ENCODE measurements at regions not wholly inside any gene's neighbourhood (a gene's known extent, or its start where the extent isn't known, plus 50 kb on each side); places are given as distances from the start of the nearest gene placed in this dataset.

GRCh38 chr10:57905010-57905409 is 362.7 kb downstream of the IPMK start:
- no peak for TF ChIP-seq CTCF (IDR thresholded peaks at IDR 0.05)
- no peak for TF ChIP-seq EZH2 (IDR thresholded peaks at IDR 0.05; ENCODE audit: borderline replicate concordance, insufficient read depth, low read depth, low read length, poor library complexity, severe bottlenecking)
- no peak for DNase-seq
- intact Hi-C loops (cut with micrococcal nuclease), result no loop called here
- no peak overlapping the region for H3K27ac Mint-ChIP-seq
- Histone ChIP-seq H3K27me3 (replicated peaks in 1 of 4; ENCODE audit: control extremely low read depth in 1 of 4, control insufficient read depth in 3 of 4, insufficient read depth in 4 of 4, low read length in 3 of 4) (no peaks in the 10 kb centered on the region), H3K9me3 (ENCODE audit: control extremely low read depth in 1 of 3, control insufficient read depth in 2 of 3, insufficient read depth in 1 of 3, low read length in 2 of 3) (peaks cover 0 to 4% (median 0%) of the 10 kb centered on the region in 3 donors), H3K4me3 (ENCODE audit: control extremely low read depth in 1 of 5, extremely low read depth in 1 of 5, insufficient read depth in 1 of 5, low read depth in 2 of 5, low read length in 4 of 5) (no peak overlapping the region), H3K9ac (ENCODE audit: low read length) (no peak overlapping the region), H2AFZ (ENCODE audit: insufficient read depth, low read depth, low read length, poor library complexity, severe bottlenecking) (no peak overlapping the region), H3K27ac (ENCODE audit: low read length in 2 of 2) (no peak overlapping the region), H3K4me1 (ENCODE audit: control insufficient read depth in 2 of 2, insufficient read depth in 2 of 2, low read length in 2 of 2) (no peaks in the 10 kb centered on the region), H4K20me1 (ENCODE audit: control insufficient read depth, insufficient read depth, low read length, poor library complexity, severe bottlenecking) (no peaks in the 10 kb centered on the region), H3K4me2 (replicated peaks; ENCODE audit: low read depth, low read length, poor library complexity, severe bottlenecking) (no peak overlapping the region), H3K36me3 (replicated peaks in 1 of 2; ENCODE audit: control extremely low read depth in 1 of 2, control insufficient read depth in 1 of 2, extremely low read depth in 1 of 2, insufficient read depth in 2 of 2, low read length in 1 of 2) (no peaks in the 10 kb centered on the region), H3K79me2 (ENCODE audit: control insufficient read depth, insufficient read depth, low read length) (no peaks in the 10 kb centered on the region)
- no peak overlapping the region for H3K4me3 Mint-ChIP-seq
- ATAC-seq (ENCODE audit: low read depth), result no peak
- no peaks in the 10 kb centered on the region for H3K4me1 Mint-ChIP-seq
- no peaks in the 10 kb centered on the region for H3K9me3 Mint-ChIP-seq (ENCODE audit: insufficient read depth)
- ChIA-PET POLR2A (no interaction called here), CTCF (no interaction called here)
- WGBS (ENCODE audit: insufficient coverage), result no CpG with 5 or more reads among the region's 2 CpGs
- no peaks in the 10 kb centered on the region for H3K27me3 Mint-ChIP-seq

GRCh38 chr10:57898231-57898630 is 369.5 kb downstream of the IPMK start:
- Mint-ChIP-seq H3K9me3 (ENCODE audit: insufficient read depth) (no peaks in the 10 kb centered on the region), H3K4me3 (no peak overlapping the region), H3K27me3 (no peaks in the 10 kb centered on the region), H3K27ac (no peak overlapping the region), H3K4me1 (no peaks in the 10 kb centered on the region)
- ChIA-PET POLR2A (no interaction called here), CTCF (no interaction called here)
- no peak overlapping the region for H3K4me3 ChIP-seq (ENCODE audit: control extremely low read depth in 1 of 5, extremely low read depth in 1 of 5, insufficient read depth in 1 of 5, low read depth in 2 of 5, low read length in 4 of 5)
- no peaks in the 10 kb centered on the region for H3K79me2 ChIP-seq (ENCODE audit: control insufficient read depth, insufficient read depth, low read length)
- intact Hi-C loops (cut with micrococcal nuclease), result no loop called here
- H3K9ac ChIP-seq (ENCODE audit: low read length), result no peak overlapping the region
- no peak overlapping the region for H3K4me2 ChIP-seq (replicated peaks; ENCODE audit: low read depth, low read length, poor library complexity, severe bottlenecking)
- no peaks in the 10 kb centered on the region for H3K4me1 ChIP-seq (ENCODE audit: control insufficient read depth in 2 of 2, insufficient read depth in 2 of 2, low read length in 2 of 2)
- DNase-seq (no peak), ATAC-seq (ENCODE audit: low read depth) (no peak)
- H4K20me1 ChIP-seq (ENCODE audit: control insufficient read depth, insufficient read depth, low read length, poor library complexity, severe bottlenecking), result no peaks in the 10 kb centered on the region
- TF ChIP-seq EZH2 (IDR thresholded peaks at IDR 0.05; ENCODE audit: borderline replicate concordance, insufficient read depth, low read depth, low read length, poor library complexity, severe bottlenecking) (no peak), CTCF (IDR thresholded peaks at IDR 0.05) (no peak)
- H3K9me3 ChIP-seq (ENCODE audit: control extremely low read depth in 1 of 3, control insufficient read depth in 2 of 3, insufficient read depth in 1 of 3, low read length in 2 of 3), result no peaks in the 10 kb centered on the region
- no peaks in the 10 kb centered on the region for H3K36me3 ChIP-seq (replicated peaks in 1 of 2; ENCODE audit: control extremely low read depth in 1 of 2, control insufficient read depth in 1 of 2, extremely low read depth in 1 of 2, insufficient read depth in 2 of 2, low read length in 1 of 2)
- WGBS (ENCODE audit: insufficient coverage), result 50% methylated on average over 1 of the region's 4 CpGs
- H3K27ac ChIP-seq (ENCODE audit: low read length in 2 of 2), result no peak overlapping the region
- no peak overlapping the region for H2AFZ ChIP-seq (ENCODE audit: insufficient read depth, low read depth, low read length, poor library complexity, severe bottlenecking)
- H3K27me3 ChIP-seq (replicated peaks in 1 of 4; ENCODE audit: control extremely low read depth in 1 of 4, control insufficient read depth in 3 of 4, insufficient read depth in 4 of 4, low read length in 3 of 4), result no peaks in the 10 kb centered on the region
